ENCODE measurements at regions not wholly inside any gene's neighbourhood (a gene's known extent, or its start where the extent isn't known, plus 50 kb on each side); places are given as distances from the start of the nearest gene placed in this dataset.

GRCh38 chr1:177597393-177597792 lies 372.5 kb downstream of the SEC16B start:
- TF ChIP-seq CTCF (IDR thresholded peaks at IDR 0.05; ENCODE audit: insufficient read depth, low read length) (no peak), POLR2AphosphoS5 (IDR thresholded peaks at IDR 0.05; ENCODE audit: low read depth) (no peak), GABPA (IDR thresholded peaks at IDR 0.05; ENCODE audit: low read depth) (no peak)
